K562 (cell line): ENCODE measurements at regions not wholly inside any gene's neighbourhood (a gene's known extent, or its start where the extent isn't known, plus 50 kb on each side); places are given as distances from the start of the nearest gene placed in this dataset.

Experiments
- ATAC-seq: fragments of 200-7000 bp; cut with Tn5 transposase; 3 replicates; pipeline ENCODE4 v1.9.1; 2020; ENCODE audit warnings: moderate library complexity
- BruUV-seq: library from RNA; stranded (reverse); fragments of 400-500 nt; replicated peaks from 2 replicates; lab custom pipeline; 2021; lab: Mats Ljungman, UMichigan
- CTCF ChIA-PET: fragments of 300-600 bp; formaldehyde crosslinking; extraction: SDS; loops from one replicate; lab custom pipeline; 2021; ENCODE audit warnings: low intra/inter-chr PET ratio; lab: Yijun Ruan, JAX
- POLR2A ChIA-PET: fragments of 300-600, 350-650 bp; sonication (Branson Sonifier 250); formaldehyde crosslinking; extraction: SDS; loops from one replicate; lab custom pipeline; 2021; ENCODE audit warnings: antibody characterized with exemption, inconsistent platforms; lab: Yijun Ruan, JAX
- DNase-seq, 4 experiments: peaks; one replicate each; pipeline versions ENCODE4 v3.0.0 to v3.0.0-alpha.2; 2011 to 2018; ENCODE audit warnings: low spot score in 3 of 4, mixed read lengths in 3 of 4; ENCODE audit errors: extremely low read depth in 1 of 4
- FAIRE-seq: peaks from 2 replicates; lab custom pipeline; 2011; peaks lifted over from hg19 to GRCh38; lab: Jason Lieb, UNC
- H2AFZ ChIP-seq: 2 replicates; pipeline ENCODE4 v1.6.0; 2011; ENCODE audit warnings: low read depth, low read length, control low read depth, inconsistent platforms
- H3K27ac ChIP-seq: fragments of 200-600 bp; 3 replicates; pipeline ENCODE4 v1.8.0; 2011; ENCODE audit warnings: low read depth, mild to moderate bottlenecking, control low read depth, inconsistent platforms, low read length, moderate library complexity, mixed read lengths; ENCODE audit errors: extremely low read depth
- H3K27me3 ChIP-seq, 2 experiments: fragments of 300-600 bp in 1 of 2; 2 replicates in 1 of 2; 3 replicates in 1 of 2; pipeline versions ENCODE4 v1.6.0 to v1.8.0; 2011; ENCODE audit warnings: inconsistent platforms in 2 of 2, low read length in 2 of 2, mild to moderate bottlenecking in 1 of 2, mixed read lengths in 1 of 2, moderate library complexity in 1 of 2; ENCODE audit not compliant: control insufficient read depth in 2 of 2, insufficient read depth in 2 of 2
- H3K36me3 ChIP-seq: fragments of 300-600 bp; 3 replicates; pipeline ENCODE4 v1.8.0; 2011; ENCODE audit warnings: mild to moderate bottlenecking, low read length, inconsistent platforms; ENCODE audit not compliant: control insufficient read depth, insufficient read depth
- H3K4me1 ChIP-seq, 2 experiments: fragments of 200-600 bp in 1 of 2; replicated peaks in 1 of 2; 2 replicates in 1 of 2; 3 replicates in 1 of 2; pipeline versions ENCODE4 v1.5.1 to v1.8.0; 2011; ENCODE audit warnings: inconsistent platforms in 2 of 2, low read length in 2 of 2, mild to moderate bottlenecking in 1 of 2, mixed read lengths in 1 of 2, moderate library complexity in 1 of 2; ENCODE audit not compliant: control insufficient read depth in 2 of 2, insufficient read depth in 2 of 2
- H3K4me2 ChIP-seq: 2 replicates; pipeline ENCODE4 v1.6.1; 2011; ENCODE audit warnings: low read length, control low read depth, inconsistent platforms, mixed read lengths; ENCODE audit not compliant: insufficient read depth
- H3K4me3 ChIP-seq: fragments of 200-600 bp; sonication (generic), shearing (Covaris generic); 2 replicates; pipeline ENCODE4 v1.5.1; 2016; ENCODE audit warnings: control low read depth, inconsistent platforms
- H3K79me2 ChIP-seq: fragments of 200-600 bp; 3 replicates; pipeline ENCODE4 v1.8.0; 2011; ENCODE audit warnings: low read length, inconsistent platforms; ENCODE audit not compliant: control insufficient read depth, insufficient read depth
- H3K9ac ChIP-seq, 2 experiments: 2 replicates each; pipeline versions ENCODE4 v1.6.0 to v1.6.1; 2011; ENCODE audit warnings: low read depth in 2 of 2, low read length in 2 of 2, control low read depth in 1 of 2, inconsistent platforms in 1 of 2, mild to moderate bottlenecking in 1 of 2, mixed read lengths in 1 of 2; ENCODE audit not compliant: insufficient read depth in 1 of 2
- H3K9me1 ChIP-seq: one replicate; pipeline ENCODE4 v1.6.0; 2011; ENCODE audit warnings: inconsistent platforms, mild to moderate bottlenecking, low read length, moderate library complexity; ENCODE audit not compliant: control insufficient read depth, insufficient read depth
- H3K9me3 ChIP-seq: replicated peaks from 2 replicates; pipeline ENCODE4 v1.5.1; 2011; ENCODE audit warnings: low read depth, low read length, inconsistent platforms; ENCODE audit not compliant: control insufficient read depth, insufficient read depth
- H4K20me1 ChIP-seq: replicated peaks from 2 replicates; pipeline ENCODE4 v1.6.1; 2011; ENCODE audit warnings: low read length, inconsistent platforms, mixed read lengths; ENCODE audit not compliant: control insufficient read depth, insufficient read depth
- DACH1 ChIP-seq: fragments of 450-650 bp; IDR thresholded peaks from 2 replicates; pipeline ENCODE4 v1.6.1; 2018; ENCODE audit not compliant: partially characterized antibody
- ELF2 ChIP-seq: fragments of 250-450 bp; sonication (Bioruptor Pico); IDR thresholded peaks from 2 replicates; pipeline ENCODE4 v1.5.0; 2021; ENCODE audit warnings: mild to moderate bottlenecking
- GTF2A2 ChIP-seq: IDR thresholded peaks from 2 replicates; pipeline ENCODE4 v1.6.1; 2016; ENCODE audit warnings: mild to moderate bottlenecking, missing genetic modification characterization, missing compliant biosample characterization
- STAT5A ChIP-seq: IDR thresholded peaks from 2 replicates; pipeline ENCODE4 v1.6.1; 2012; ENCODE audit warnings: low read length, inconsistent platforms, borderline replicate concordance
- TEAD2 ChIP-seq: fragments of 450-650 bp; IDR thresholded peaks from 2 replicates; pipeline ENCODE4 v1.6.1; 2016; ENCODE audit warnings: missing genetic modification characterization, control low read depth, missing compliant biosample characterization
- ZNF133 ChIP-seq: fragments of 250-450 bp; sonication (Bioruptor Pico); IDR thresholded peaks from 2 replicates; pipeline ENCODE4 v1.4.0; 2020; ENCODE audit warnings: mild to moderate bottlenecking
- ZNF551 ChIP-seq: fragments of 250-450 bp; sonication (Bioruptor Pico); IDR thresholded peaks from 2 replicates; pipeline ENCODE4 v1.5.0; 2021; ENCODE audit warnings: mild to moderate bottlenecking, moderate library complexity
- ZNF785 ChIP-seq: fragments of 250-450 bp; sonication (Bioruptor Pico); IDR thresholded peaks from 2 replicates; pipeline ENCODE4 v1.4.0; 2020; ENCODE audit warnings: mild to moderate bottlenecking
- ZSCAN32 ChIP-seq: fragments of 450-650 bp; formaldehyde crosslinking; IDR thresholded peaks from 2 replicates; pipeline ENCODE4 v1.4.0; 2020; ENCODE audit warnings: mild to moderate bottlenecking, moderate library complexity
- WGBS: fragments of 100-300 bp; shearing (Covaris generic); methylation state at CpG from one replicate; pipeline ENCODE4 v1.1.6; 2016; ENCODE audit warnings: low coverage, mixed read lengths; ENCODE audit not compliant: insufficient coverage; ENCODE audit errors: missing lambda C conversion rate; 5-methylcytosine and 5-hydroxymethylcytosine counted together
- in situ Hi-C: fragments of 300-500 bp; cut with MboI; formaldehyde crosslinking; loops from 4 replicates; pipeline ENCODE4 v1.15.0; 2018; ENCODE audit warnings: inconsistent platforms, mixed read lengths
- intact Hi-C: fragments of 100-400 bp; cut with micrococcal nuclease; formaldehyde crosslinking; loops from 2 replicates; pipeline ENCODE4 v1.14.2; 2022
- TF ChIP-seq, protein P1 (sequence below): fragments of 450-650 bp; IDR thresholded peaks from 2 replicates; pipeline ENCODE4 v1.6.1; 2016; ENCODE audit warnings: mild to moderate bottlenecking
- TF ChIP-seq, protein P2 (sequence below): sonication (generic); formaldehyde crosslinking; IDR thresholded peaks from 2 replicates; pipeline ENCODE4 v1.4.0; 2020; ENCODE audit warnings: mild to moderate bottlenecking, missing genetic modification reagents
- TF ChIP-seq, protein P3 (sequence below): sonication (generic); formaldehyde crosslinking; IDR thresholded peaks from 2 replicates; pipeline ENCODE4 v1.8.0; 2023; ENCODE audit warnings: mild to moderate bottlenecking, missing genetic modification reagents

DNA sequence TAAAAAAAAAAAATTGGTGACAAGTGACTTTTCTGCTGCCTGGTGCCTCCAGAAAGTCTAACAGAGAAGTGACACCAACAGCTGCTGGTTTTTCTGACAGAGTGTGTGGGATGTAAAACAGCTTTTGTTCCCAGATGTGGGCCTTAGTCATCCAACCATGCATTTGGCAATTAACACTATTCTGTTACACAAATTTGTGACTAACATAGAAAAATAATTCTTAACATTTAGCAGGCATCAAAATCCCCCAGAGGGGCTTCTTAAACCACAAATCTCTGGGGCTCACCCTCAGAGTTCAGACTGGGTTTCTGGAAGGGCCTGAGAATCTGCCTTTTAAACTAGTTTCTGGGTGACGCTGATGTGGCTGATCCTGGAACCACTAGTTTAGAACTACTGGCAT, 100.5 kb upstream of the PCDH7 start (continued):
- TF ChIP-seq DACH1: no peak
- no peak for TF ChIP-seq ZNF551 (CRISPR knock-in tag)
- no peak for TF ChIP-seq STAT5A
- TF ChIP-seq GTF2A2 (tag): no peak

DNA sequence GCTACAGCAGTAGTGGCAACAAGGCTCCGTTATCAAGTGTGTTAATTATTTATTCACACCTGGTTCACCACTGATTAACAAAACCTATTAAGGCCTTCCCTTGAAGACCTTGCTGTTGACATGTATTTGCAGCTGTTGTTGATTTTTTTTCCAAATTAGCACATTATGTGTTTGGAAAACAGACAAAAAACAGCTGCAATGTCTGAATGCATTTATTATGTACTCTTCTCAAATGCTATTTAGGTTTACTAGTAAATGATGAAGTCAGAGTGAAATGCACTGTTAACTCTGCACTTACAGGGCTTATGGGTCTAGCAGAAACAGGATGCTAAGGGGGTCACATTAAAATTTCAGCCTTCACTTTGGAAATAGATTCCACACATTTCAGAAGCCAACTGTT, 99.5 kb upstream of the PCDH7 start:
- BruUV-seq: no TSS peak
- 0% methylated on average over 1 of the region's 1 CpG for WGBS
- H3K27ac ChIP-seq: no peak overlapping the region
- ATAC-seq (no peak), DNase-seq (no peak)
- H3K4me3 ChIP-seq: no peak overlapping the region
- CTCF ChIA-PET: no interaction called here
- intact Hi-C loops (no loop called here), in situ Hi-C loops (no loop called here)
- no peaks in the 10 kb centered on the region for H4K20me1 ChIP-seq
- H3K27me3 ChIP-seq: no peaks in the 10 kb centered on the region
- H3K9me1 ChIP-seq: no peaks in the 10 kb centered on the region
- no peak overlapping the region for H3K4me2 ChIP-seq
- H3K9me3 ChIP-seq: 0 out of 2 replicates have a peak, but pooled peaks cover 1% of the 10 kb centered on the region
- POLR2A ChIA-PET: no interaction called here
- H3K4me1 ChIP-seq: no peaks in the 10 kb centered on the region
- no peaks in the 10 kb centered on the region for H3K36me3 ChIP-seq
- TF ChIP-seq ELF2 (CRISPR knock-in tag) (no peak), ZNF785 (no peak), GTF2A2 (tag) (no peak), ZSCAN32 (CRISPR knock-in tag) (no peak), ZNF133 (CRISPR knock-in tag) (no peak), TEAD2 (no peak)
- TF ChIP-seq, protein P1, sequence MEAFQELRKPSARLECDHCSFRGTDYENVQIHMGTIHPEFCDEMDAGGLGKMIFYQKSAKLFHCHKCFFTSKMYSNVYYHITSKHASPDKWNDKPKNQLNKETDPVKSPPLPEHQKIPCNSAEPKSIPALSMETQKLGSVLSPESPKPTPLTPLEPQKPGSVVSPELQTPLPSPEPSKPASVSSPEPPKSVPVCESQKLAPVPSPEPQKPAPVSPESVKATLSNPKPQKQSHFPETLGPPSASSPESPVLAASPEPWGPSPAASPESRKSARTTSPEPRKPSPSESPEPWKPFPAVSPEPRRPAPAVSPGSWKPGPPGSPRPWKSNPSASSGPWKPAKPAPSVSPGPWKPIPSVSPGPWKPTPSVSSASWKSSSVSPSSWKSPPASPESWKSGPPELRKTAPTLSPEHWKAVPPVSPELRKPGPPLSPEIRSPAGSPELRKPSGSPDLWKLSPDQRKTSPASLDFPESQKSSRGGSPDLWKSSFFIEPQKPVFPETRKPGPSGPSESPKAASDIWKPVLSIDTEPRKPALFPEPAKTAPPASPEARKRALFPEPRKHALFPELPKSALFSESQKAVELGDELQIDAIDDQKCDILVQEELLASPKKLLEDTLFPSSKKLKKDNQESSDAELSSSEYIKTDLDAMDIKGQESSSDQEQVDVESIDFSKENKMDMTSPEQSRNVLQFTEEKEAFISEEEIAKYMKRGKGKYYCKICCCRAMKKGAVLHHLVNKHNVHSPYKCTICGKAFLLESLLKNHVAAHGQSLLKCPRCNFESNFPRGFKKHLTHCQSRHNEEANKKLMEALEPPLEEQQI: no peak
- TF ChIP-seq, protein P2, sequence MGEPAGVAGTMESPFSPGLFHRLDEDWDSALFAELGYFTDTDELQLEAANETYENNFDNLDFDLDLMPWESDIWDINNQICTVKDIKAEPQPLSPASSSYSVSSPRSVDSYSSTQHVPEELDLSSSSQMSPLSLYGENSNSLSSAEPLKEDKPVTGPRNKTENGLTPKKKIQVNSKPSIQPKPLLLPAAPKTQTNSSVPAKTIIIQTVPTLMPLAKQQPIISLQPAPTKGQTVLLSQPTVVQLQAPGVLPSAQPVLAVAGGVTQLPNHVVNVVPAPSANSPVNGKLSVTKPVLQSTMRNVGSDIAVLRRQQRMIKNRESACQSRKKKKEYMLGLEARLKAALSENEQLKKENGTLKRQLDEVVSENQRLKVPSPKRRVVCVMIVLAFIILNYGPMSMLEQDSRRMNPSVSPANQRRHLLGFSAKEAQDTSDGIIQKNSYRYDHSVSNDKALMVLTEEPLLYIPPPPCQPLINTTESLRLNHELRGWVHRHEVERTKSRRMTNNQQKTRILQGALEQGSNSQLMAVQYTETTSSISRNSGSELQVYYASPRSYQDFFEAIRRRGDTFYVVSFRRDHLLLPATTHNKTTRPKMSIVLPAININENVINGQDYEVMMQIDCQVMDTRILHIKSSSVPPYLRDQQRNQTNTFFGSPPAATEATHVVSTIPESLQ (CRISPR knock-in tag): no peak
- TF ChIP-seq, protein P3, sequence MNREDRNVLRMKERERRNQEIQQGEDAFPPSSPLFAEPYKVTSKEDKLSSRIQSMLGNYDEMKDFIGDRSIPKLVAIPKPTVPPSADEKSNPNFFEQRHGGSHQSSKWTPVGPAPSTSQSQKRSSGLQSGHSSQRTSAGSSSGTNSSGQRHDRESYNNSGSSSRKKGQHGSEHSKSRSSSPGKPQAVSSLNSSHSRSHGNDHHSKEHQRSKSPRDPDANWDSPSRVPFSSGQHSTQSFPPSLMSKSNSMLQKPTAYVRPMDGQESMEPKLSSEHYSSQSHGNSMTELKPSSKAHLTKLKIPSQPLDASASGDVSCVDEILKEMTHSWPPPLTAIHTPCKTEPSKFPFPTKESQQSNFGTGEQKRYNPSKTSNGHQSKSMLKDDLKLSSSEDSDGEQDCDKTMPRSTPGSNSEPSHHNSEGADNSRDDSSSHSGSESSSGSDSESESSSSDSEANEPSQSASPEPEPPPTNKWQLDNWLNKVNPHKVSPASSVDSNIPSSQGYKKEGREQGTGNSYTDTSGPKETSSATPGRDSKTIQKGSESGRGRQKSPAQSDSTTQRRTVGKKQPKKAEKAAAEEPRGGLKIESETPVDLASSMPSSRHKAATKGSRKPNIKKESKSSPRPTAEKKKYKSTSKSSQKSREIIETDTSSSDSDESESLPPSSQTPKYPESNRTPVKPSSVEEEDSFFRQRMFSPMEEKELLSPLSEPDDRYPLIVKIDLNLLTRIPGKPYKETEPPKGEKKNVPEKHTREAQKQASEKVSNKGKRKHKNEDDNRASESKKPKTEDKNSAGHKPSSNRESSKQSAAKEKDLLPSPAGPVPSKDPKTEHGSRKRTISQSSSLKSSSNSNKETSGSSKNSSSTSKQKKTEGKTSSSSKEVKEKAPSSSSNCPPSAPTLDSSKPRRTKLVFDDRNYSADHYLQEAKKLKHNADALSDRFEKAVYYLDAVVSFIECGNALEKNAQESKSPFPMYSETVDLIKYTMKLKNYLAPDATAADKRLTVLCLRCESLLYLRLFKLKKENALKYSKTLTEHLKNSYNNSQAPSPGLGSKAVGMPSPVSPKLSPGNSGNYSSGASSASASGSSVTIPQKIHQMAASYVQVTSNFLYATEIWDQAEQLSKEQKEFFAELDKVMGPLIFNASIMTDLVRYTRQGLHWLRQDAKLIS: no peak
- TF ChIP-seq, all 486 proteins: peak for 0
- no peak for FAIRE-seq
- Histone ChIP-seq H3K9ac (no peak overlapping the region), H2AFZ (no peak overlapping the region), H3K79me2 (no peaks in the 10 kb centered on the region)
